ENCODE measurements at regions not wholly inside any gene's neighbourhood (a gene's known extent, or its start where the extent isn't known, plus 50 kb on each side); places are given as distances from the start of the nearest gene placed in this dataset.

DNA sequence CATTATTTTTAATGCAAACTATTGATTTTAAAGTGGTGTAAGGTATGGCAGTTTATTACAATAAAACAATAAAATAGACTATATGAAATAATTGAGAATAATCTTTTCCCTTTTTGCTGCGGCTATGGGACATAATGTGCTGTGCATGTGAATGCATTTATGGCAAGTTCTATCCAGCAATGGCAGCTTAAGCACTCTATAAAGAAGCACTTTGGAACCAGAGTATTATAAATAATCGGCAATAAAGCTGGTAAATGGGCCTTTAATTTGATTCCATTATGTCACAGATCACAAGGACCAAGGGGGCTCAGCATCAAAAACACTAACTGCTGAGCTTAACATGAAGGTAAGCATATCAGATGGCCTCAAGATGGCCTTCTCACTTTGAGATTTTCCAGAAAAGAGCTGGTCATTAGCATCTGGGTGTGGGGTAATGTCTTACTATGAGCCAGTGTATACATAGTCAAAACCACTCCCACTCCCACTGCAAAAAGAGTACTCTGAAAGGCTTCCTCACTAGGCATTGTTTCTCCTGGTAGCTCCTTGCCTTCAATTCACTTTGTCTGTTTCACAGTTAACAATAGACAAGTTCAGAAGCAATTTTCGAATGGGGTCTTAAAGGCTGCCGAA lies 97.1 kb upstream of the ASTN2 start:
- TF ChIP-seq CTCF (IDR thresholded peaks at IDR 0.05; ENCODE audit: extremely low read depth in 1 of 2, insufficient read depth in 1 of 2, low read depth in 1 of 2, low read length in 2 of 2), result no peak
- no peak for TF ChIP-seq POLR2AphosphoS5 (IDR thresholded peaks at IDR 0.05; ENCODE audit: insufficient read depth, low read depth, low read length)
- TF ChIP-seq POLR2A (IDR thresholded peaks at IDR 0.05; ENCODE audit: low read depth, low read length), result no peak
